Head of caudate nucleus (tissue), 42 donors: ENCODE measurements at regions not wholly inside any gene's neighbourhood (a gene's known extent, or its start where the extent isn't known, plus 50 kb on each side); places are given as distances from the start of the nearest gene placed in this dataset.

Experiments used
- DNase-seq, 42 donors: peaks; one replicate each; pipeline versions ENCODE4 v3.0.0 to v3.0.0-alpha.2; 2020 to 2021; ENCODE audit warnings: mixed read lengths in 7 of 42
- intact Hi-C: fragments of 100-400 bp; cut with DNase I; formaldehyde crosslinking; loops from one replicate; pipeline ENCODE4 v1.15.0; 2022

DNA sequence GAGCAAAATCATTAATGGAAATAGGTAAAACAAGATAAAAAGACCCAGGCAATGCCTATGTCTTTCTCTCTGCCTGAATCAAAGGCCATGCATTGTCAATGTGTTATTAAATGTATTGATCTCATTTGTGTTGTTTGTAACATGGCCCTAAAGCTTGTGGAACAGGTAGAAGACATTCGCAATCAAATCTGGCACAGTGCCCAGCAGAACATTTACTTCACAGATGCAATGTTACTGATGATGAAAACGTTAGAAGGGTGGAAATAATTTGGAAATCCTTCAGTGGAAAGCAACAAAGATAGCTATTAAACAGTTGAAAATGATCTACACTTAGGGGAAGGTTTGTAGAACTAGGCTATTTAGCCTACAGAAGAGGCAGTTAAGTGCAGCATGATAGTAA lies 368.2 kb downstream of the EPHA4 start:
- intact Hi-C loops = no loop called here
- DNase-seq = no peak

DNA sequence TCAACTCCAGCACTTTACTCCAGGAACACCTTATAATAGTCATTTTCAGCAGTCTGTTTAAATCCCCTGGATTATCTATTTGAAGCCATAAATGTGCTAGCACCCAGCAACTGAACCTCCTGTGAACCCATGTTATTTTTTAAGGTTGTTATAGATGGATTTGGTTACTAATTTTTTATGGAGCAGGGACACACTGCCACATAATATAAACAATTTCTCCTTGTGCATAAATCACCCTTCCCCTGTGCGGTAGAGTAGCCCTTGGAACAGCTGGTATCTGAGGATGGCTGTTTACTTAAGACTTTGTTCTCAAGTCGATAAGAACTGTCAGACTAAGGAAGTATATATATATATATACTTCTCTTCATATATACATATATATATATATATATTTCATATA lies 367.4 kb downstream of the EPHA4 start:
- no peak for DNase-seq
- intact Hi-C loops = no loop called here

DNA sequence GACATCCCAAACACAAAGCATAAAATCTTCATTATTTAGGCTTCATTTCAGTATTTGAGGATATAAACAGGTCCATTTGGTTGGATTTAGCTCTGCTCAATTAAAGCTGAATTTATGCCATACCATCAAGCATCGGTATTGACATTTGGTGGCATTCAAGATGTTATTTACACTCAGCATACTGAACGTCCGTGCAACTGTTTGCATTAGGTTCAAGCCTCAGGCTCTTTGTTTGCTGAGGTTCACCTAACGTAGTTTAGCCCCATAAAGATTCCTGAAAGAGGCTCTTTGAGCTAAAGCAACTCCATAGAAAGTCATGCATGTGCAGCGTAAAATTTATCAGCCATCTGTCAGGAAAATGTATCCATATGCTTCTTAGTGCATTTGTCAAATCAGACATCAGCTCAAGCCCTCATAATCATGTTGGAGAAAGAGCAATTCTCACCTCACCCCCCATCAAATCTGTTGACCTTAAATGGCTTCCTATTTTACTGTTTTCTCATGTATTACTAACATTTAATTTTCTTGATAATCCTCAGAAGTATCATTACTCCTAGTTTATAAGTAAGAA lies 366.9 kb downstream of the EPHA4 start:
- no peak for DNase-seq
- intact Hi-C loops = no loop called here

DNA sequence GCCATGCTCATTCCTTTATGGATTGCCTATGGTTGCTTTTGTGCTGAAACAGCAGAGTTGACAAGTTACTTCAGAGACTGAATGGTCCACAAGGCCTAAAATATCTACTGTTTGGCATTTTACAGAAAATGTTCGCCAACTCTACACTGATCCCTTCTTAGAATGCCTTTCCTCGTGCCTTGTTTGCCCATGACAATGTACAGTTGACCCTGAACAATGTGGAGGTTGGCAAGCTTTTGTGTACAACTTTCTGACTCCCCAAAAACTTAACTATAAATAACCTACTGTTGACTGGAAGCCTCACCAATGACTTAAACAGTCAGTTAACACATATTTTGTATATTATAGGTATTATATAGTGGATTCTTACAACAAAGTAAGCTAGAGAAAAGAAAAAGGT lies 361.4 kb downstream of the EPHA4 start:
- intact Hi-C loops = no loop called here
- DNase-seq = no peak

DNA sequence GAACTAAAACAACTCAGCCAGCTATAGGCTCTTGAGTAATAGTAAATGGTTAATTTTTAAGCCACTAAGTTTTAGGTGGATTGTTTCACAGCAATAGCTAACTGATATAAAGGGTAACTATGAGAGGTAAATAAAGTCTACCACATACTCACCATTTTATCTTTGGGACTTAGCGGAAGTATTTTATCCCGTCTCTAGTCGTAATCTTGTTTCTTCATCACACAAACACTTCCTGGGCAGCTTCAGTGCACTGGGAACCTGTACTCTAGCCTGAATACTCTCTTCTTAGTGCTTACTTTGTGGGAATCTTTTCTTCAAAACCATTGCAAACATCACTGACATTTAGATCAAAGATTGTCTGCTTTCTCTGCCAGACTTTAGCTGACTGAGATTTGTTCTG lies 360.5 kb downstream of the EPHA4 start:
- intact Hi-C loops = no loop called here
- no peak for DNase-seq

DNA sequence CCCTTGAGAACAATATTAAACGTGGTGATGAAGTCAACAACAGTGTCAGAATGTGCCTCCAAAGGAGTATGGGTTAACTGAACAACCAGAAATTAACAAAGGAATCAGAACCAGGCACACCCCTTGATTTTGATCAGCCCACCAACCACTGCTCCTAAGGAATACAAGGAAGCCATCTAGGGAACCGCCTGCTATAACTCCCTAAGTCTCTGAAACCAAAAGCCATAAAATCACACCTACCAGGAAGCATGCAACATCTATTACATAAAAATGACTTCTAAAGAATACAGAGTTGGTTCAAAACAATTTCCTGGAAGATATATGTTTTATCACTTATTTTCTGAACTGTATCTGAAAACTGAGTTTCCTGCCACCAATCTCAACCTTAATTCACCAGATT lies 360.0 kb downstream of the EPHA4 start:
- intact Hi-C loops = no loop called here
- no peak for DNase-seq

DNA sequence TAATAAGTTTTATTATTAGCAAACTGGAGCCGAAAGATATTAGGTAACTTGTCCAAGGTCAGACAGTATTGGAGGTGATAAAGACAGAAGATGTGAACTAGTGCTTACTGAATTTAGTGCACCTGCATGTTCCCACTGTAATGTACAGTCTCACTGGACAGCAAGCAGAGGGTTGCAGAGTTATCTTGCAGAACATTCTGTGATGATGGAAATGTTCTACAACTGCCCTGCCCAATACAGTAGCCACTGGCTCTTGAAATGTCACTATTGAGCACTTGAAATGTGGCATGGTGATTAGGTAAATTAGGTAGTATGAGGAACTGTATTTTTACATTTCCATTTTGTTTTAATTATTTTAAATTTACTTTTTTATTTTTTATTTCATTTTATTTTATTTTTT lies 356.6 kb downstream of the EPHA4 start:
- intact Hi-C loops = no loop called here

DNA sequence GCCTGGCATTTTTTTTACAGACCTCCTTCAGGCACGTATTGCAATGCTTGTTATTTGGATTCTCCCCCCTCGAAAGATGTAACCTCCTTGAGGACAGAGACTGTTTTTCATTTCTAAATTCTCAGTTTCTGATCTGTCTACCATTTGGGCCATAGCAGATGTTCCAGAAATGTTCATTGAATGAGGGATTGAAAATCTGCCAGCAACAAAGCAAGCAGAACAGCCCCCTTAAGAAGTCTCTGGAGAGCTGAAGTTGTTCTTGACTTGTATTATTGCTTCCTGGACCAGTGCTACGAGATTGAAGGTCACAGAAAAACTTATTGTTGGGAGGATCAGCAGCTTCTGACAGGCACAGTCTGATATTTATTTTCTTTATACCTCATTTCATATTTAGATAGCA lies 355.5 kb downstream of the EPHA4 start:
- intact Hi-C loops = no loop called here
- DNase-seq = no peak

More for the DNA sequence above, 356.6 kb downstream of the EPHA4 start:
- DNase-seq = no peak

DNA sequence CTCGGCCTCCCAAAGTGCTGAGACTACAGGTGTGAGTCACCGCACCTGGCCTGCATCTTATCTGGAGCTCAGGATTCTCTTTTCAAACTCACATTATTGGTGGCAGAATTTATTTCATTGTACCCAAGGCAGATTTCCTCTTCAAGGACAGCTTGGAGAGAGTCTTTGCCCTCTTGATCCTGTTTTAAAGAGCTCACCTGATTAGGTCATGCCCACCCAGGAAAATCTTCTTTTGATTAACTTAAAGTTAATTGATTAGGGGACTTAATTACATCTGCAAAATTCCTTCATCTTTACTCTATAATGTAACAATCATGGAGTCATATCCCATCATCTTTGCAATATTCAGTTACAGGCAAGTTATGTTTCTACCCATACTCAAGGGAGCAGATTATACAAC lies 346.4 kb downstream of the EPHA4 start:
- no peak for DNase-seq
- intact Hi-C loops = no loop called here

DNA sequence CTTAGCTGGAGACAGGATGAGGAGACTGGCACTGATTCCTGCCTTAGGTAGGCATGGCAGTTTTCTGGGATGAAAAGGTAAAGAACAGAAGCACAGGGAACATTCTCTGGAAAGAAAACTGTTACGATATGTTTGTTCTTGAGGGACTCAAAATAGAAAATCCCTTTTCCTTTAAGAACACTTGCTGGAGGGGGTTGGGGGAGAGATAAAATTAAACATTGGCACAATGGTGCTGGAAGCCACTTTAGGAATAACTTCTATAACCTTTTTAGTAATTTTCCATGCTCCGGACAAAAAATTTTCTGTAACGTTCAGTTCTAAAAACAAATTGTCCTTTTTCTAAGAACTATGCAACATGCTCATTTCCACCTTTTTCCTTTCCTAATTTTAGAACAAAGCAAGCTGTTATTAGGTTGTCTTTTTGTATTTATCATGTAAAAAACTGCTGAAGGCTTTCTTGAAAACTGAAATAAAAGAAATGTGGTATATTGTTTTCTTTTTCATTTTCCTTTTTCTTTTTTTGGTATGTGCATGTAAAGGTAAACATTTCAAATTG lies 343.8 kb downstream of the EPHA4 start:
- intact Hi-C loops = no loop called here
- no peak for DNase-seq

DNA sequence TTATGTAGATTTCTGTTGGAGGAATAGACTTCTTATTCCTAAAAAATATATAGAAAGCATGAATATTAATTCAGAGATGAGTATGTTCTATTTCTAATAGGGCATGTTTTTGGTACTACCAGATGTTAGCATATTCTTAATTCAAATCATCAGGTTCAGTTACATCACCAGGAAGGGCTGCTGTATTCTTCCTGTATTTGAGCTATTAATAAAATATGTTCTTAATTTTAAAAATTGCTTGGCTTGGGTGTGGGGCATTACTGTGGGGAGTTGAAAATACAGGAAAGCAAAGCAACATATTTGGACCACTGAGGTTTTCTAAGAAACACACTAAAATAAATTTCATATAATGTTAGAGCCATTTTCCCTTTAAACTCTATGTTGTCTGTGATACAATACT lies 343.0 kb downstream of the EPHA4 start:
- intact Hi-C loops = no loop called here
- no peak for DNase-seq

DNA sequence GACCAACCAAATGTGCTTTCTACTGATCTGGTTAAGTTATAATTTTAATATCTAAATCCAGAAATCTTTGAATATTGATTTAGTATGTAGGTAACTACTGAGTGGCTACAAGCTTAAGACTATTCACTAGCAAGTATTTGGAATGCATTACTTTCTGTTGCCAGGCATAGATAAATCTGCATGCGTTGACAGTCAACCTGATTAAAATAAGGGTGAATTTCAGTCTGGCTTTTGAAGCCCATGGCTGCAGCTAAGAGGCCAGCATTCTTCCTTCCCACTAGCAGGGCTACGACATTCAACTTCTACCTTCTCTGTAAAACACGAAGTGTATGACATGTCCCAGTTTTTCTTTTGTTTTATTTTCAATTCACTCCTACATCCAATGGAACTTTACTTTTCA lies 340.6 kb downstream of the EPHA4 start:
- intact Hi-C loops = no loop called here

DNA sequence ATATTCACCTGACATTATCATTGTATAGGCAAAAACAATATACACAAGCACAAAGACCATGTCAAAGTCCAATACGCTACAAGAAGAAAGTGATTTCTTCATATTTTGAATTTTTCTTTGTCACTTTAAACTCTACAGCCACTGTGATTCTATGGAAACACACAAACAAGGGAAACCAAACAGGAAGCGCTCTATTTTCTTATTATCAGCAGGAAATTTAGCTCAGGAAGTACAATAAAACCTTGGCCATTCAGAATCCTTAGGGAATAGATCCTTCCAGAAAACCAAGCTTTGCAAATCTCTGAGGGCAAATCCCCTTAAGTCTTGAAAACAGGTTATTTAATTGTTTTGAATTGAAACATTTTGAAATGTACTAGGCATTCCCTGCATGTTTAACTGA lies 336.2 kb downstream of the EPHA4 start:
- intact Hi-C loops = no loop called here
- DNase-seq = no peak

More for the DNA sequence above, 340.6 kb downstream of the EPHA4 start:
- no peak for DNase-seq

DNA sequence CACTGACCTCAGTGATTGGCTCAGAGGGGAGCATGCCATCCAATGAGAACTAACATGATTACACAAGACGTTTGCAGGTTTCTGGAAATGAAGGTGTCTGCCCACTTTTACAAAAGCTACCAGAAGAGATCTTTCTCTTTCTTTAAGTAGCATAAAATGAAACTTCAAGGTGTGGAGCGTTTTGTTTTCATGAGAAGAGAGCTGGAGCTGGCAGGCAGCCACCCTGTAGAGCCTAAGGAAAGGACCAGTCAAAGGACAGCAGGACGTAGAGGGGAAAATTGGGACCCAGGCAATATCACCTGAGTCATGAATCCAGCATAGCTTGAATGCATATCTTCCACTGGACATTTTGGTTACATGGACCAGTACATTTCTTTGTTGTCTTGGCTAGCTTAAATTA lies 331.0 kb downstream of the EPHA4 start:
- intact Hi-C loops = no loop called here
- no peak for DNase-seq

DNA sequence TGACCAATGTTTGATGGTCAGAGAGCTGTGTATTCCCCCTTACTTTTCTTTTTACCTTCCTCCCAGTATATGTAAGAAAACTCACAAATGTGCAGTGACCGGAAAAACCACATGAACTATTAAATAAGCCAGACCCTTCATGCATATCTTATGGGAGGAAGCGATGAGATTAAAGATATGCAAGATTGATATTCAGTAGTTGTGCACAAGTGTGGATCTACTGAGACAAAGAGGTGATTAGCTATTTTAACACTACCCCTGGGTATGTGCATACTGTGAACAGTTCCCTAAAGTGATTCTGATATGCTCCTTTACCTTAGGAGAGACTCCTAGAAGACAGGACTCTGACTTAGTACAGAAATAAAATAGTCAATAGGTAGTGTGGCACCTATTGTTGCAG lies 328.3 kb downstream of the EPHA4 start:
- DNase-seq = no peak
- intact Hi-C loops = no loop called here

DNA sequence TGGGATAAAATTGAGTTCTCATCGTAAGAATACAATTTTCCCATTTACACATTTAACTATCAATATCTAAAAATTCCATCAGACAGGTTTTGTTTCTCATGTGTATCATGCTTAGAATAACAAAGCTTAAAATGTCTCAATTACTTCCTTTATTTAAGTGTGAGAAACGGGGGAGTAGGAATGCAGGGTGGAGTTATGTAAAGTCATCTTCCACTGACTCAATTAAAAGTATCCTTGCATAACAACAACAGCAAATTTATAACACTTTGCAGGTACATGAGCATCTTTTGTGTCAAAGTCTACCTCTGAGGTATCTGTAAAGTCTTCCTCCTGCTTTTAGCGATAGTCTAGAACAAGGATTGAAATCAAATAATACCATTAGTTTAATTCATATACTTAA lies 327.1 kb downstream of the EPHA4 start:
- intact Hi-C loops = no loop called here

DNA sequence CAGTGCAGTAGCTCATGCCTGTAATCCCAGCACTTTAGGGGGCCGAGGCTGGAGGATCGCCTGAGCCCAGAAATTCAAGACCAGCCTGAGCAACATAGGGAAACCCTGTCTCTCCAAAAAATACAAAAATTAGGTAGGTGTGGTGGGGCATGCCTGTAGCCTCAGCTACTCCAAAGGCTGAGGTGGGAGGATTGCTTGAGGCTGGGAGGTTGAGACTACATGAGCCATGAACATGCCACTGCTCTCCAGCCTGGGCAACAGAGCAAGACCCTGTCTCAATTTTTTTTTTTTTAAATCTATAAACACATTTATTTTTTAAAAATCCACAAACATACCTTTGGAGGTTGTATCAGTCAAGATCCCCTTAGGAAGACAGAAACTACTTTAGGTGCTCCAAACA lies 326.3 kb downstream of the EPHA4 start:
- DNase-seq = no peak
- intact Hi-C loops = no loop called here

More for the DNA sequence above, 327.1 kb downstream of the EPHA4 start:
- no peak for DNase-seq

DNA sequence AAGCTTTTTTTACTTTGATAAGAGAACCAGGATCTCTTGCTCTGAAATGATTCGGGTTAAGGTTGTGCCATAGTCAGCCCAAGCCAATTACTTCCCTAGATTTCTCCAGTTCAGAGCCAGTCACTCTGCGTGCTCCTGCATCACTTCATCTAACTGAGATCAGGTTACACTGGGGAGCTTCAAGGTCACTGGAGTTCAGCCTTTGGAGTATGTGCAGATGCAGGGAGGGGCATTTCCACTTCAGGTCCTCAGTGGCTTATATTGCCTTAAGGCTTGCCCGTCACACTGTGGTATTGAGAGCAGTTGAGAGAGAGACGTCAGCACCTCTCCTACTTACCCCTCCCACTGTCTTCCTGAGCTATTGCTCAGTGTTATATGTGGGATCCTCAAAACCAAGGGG lies 317.8 kb downstream of the EPHA4 start:
- intact Hi-C loops = no loop called here
- DNase-seq = no peak

DNA sequence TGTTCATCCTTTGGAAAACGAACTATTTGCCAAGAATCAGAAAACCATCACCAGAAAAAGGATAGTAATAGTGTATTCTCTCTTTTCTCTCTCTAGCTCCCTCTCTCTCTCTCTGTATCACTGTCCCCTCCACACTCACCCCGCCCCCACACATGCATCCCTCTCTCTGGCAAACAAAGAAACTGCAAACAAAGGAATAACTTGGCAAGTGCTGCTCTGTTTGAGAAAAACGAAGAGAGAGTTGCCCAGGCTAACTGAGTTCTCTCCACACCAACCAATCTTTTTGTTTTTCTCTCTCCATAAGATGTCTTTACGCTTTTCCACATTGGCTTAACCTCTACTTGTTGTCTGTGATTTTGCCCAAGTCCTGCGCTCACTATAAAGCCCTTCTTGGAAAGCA lies 316.2 kb downstream of the EPHA4 start:
- DNase-seq = peak in 11 of 42 donors; percentile 1 to 39 (median 14)
- intact Hi-C loops = no loop called here

DNA sequence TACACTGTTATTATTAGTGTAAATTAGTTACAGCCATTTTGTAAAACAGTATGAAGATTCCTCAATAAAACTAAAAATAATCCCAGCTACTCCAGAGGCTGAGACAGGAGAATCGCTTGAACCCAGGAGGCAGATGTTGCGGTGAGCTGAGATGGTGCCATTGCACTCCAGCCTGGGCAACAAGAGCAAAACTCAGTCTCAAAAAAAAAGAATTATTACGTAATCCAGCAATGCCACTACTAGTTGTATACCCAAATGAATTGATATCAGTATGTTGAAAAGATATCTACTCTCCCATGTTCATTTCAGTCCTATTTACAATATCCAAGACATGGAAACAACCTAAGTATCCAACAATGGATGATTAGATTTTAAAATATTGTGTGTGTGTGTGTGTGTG lies 313.6 kb downstream of the EPHA4 start:
- DNase-seq = no peak
- intact Hi-C loops = no loop called here

DNA sequence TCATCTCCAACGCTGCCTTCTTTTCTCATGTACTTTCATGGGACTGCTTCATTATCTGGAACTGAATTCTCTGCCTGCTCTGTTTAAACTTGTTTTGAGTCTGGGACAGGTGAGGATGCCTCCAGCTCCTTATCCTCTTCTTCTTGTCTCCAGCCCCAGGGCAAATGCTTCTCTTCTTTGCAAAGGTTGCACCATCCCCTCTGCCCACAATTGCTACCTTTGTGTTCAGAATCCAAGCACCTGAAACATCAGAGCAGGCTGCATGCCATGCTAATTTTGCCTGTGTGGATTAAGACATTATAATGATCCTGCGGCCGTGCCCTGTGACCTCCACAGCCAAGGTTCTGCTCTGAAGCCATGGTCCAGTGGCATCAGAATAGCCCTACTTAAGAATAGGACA lies 309.5 kb downstream of the EPHA4 start:
- DNase-seq = no peak
- intact Hi-C loops = no loop called here

DNA sequence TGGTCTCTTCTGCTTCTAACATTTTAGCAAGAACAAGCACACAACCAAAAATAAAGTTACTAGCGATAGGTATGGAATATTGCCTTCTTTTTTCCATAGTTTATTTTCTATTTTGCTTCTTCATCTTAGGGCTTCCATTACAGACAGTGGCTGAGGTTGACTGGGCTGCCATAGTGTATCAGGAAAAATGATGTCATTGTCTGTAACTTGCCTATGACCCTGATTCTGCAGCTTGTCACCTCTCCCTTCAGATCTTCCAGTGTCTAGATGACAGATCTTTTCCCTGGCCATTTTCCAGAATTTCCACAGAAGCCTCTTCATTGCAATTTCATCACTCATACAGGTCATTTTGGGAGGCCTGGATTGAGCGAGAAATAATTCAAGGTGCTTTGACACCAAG lies 308.5 kb downstream of the EPHA4 start:
- intact Hi-C loops = no loop called here

More for the DNA sequence above, 308.5 kb downstream of the EPHA4 start:
- DNase-seq = no peak
